ENCODE measurements at regions not wholly inside any gene's neighbourhood (a gene's known extent, or its start where the extent isn't known, plus 50 kb on each side); places are given as distances from the start of the nearest gene placed in this dataset.

- Histone ChIP-seq H3K4me1 (ENCODE audit: insufficient read depth, low read length, severe bottlenecking) (no peaks in the 10 kb centered on the region), H3K27ac (ENCODE audit: low read depth, low read length, poor library complexity, severe bottlenecking) (no peak overlapping the region), H3K9me2 (ENCODE audit: low read depth, low read length) (no peaks in the 10 kb centered on the region), H3K79me2 (ENCODE audit: insufficient read depth, low read length) (no peaks in the 10 kb centered on the region), H3K9me3 (ENCODE audit: low read length) (no peaks in the 10 kb centered on the region), H3K4me2 (ENCODE audit: low read length) (no peak overlapping the region), H4K20me1 (ENCODE audit: insufficient read depth, low read length) (no peaks in the 10 kb centered on the region), H3F3A (ENCODE audit: insufficient read depth, low read length) (no peaks in the 10 kb centered on the region), H3K9ac (ENCODE audit: low read length) (no peak overlapping the region), H3K4me3 (ENCODE audit: low read depth, low read length, poor library complexity, severe bottlenecking) (no peak overlapping the region), H3K36me3 (ENCODE audit: insufficient read depth, low read length) (no peaks in the 10 kb centered on the region), H2AFZ (ENCODE audit: low read length) (no peak overlapping the region), H3K27me3 (ENCODE audit: insufficient read depth, low read length) (no peaks in the 10 kb centered on the region)
- no peak for TF ChIP-seq EZH2 (IDR thresholded peaks at IDR 0.05; ENCODE audit: borderline replicate concordance, low read length)
- TF ChIP-seq CTCF (IDR thresholded peaks at IDR 0.05; ENCODE audit: low read length), result no peak
Measured at GRCh38 chr3:66655044-66655443, 154.2 kb upstream of the LRIG1 start.

GRCh38 chr3:66655671-66656070, 154.8 kb upstream of the LRIG1 start:
- Histone ChIP-seq H3K27me3 (ENCODE audit: insufficient read depth, low read length) (no peaks in the 10 kb centered on the region), H3K9ac (ENCODE audit: low read length) (no peak overlapping the region), H2AFZ (ENCODE audit: low read length) (no peak overlapping the region), H3K36me3 (ENCODE audit: insufficient read depth, low read length) (no peaks in the 10 kb centered on the region), H3K79me2 (ENCODE audit: insufficient read depth, low read length) (no peaks in the 10 kb centered on the region), H3K4me3 (ENCODE audit: low read depth, low read length, poor library complexity, severe bottlenecking) (no peak overlapping the region), H3K4me2 (ENCODE audit: low read length) (no peak overlapping the region), H3K9me2 (ENCODE audit: low read depth, low read length) (no peaks in the 10 kb centered on the region), H3K9me3 (ENCODE audit: low read length) (no peaks in the 10 kb centered on the region), H3K4me1 (ENCODE audit: insufficient read depth, low read length, severe bottlenecking) (no peaks in the 10 kb centered on the region), H3F3A (ENCODE audit: insufficient read depth, low read length) (no peaks in the 10 kb centered on the region), H3K27ac (ENCODE audit: low read depth, low read length, poor library complexity, severe bottlenecking) (no peak overlapping the region), H4K20me1 (ENCODE audit: insufficient read depth, low read length) (no peaks in the 10 kb centered on the region)
- no peak for TF ChIP-seq EZH2 (IDR thresholded peaks at IDR 0.05; ENCODE audit: borderline replicate concordance, low read length)

- H3K9me3 ChIP-seq (ENCODE audit: low read length), result no peaks in the 10 kb centered on the region
- H3K9me2 ChIP-seq (ENCODE audit: low read depth, low read length), result no peaks in the 10 kb centered on the region
- no peaks in the 10 kb centered on the region for H3F3A ChIP-seq (ENCODE audit: insufficient read depth, low read length)
- no peak overlapping the region for H3K4me2 ChIP-seq (ENCODE audit: low read length)
- no peaks in the 10 kb centered on the region for H3K27me3 ChIP-seq (ENCODE audit: insufficient read depth, low read length)
- no peak overlapping the region for H3K9ac ChIP-seq (ENCODE audit: low read length)
- no peaks in the 10 kb centered on the region for H3K4me1 ChIP-seq (ENCODE audit: insufficient read depth, low read length, severe bottlenecking)
- H2AFZ ChIP-seq (ENCODE audit: low read length), result no peak overlapping the region
- no peaks in the 10 kb centered on the region for H3K79me2 ChIP-seq (ENCODE audit: insufficient read depth, low read length)
- no peak overlapping the region for H3K4me3 ChIP-seq (ENCODE audit: low read depth, low read length, poor library complexity, severe bottlenecking)
- TF ChIP-seq EZH2 (IDR thresholded peaks at IDR 0.05; ENCODE audit: borderline replicate concordance, low read length) (no peak), CTCF (IDR thresholded peaks at IDR 0.05; ENCODE audit: low read length) (no peak)
- H3K36me3 ChIP-seq (ENCODE audit: insufficient read depth, low read length), result no peaks in the 10 kb centered on the region
- no peak overlapping the region for H3K27ac ChIP-seq (ENCODE audit: low read depth, low read length, poor library complexity, severe bottlenecking)
- H4K20me1 ChIP-seq (ENCODE audit: insufficient read depth, low read length), result no peaks in the 10 kb centered on the region
Measured at GRCh38 chr3:66656609-66657008, 155.8 kb upstream of the LRIG1 start.

GRCh38 chr3:66659056-66659455, 158.2 kb upstream of the LRIG1 start:
- Histone ChIP-seq H4K20me1 (ENCODE audit: insufficient read depth, low read length) (no peaks in the 10 kb centered on the region), H3K4me3 (ENCODE audit: low read depth, low read length, poor library complexity, severe bottlenecking) (no peak overlapping the region), H2AFZ (ENCODE audit: low read length) (no peak overlapping the region), H3K9me2 (ENCODE audit: low read depth, low read length) (no peaks in the 10 kb centered on the region), H3K9me3 (ENCODE audit: low read length) (no peaks in the 10 kb centered on the region), H3K27me3 (ENCODE audit: insufficient read depth, low read length) (no peaks in the 10 kb centered on the region), H3K9ac (ENCODE audit: low read length) (no peak overlapping the region), H3K4me1 (ENCODE audit: insufficient read depth, low read length, severe bottlenecking) (no peaks in the 10 kb centered on the region), H3K27ac (ENCODE audit: low read depth, low read length, poor library complexity, severe bottlenecking) (no peak overlapping the region), H3K4me2 (ENCODE audit: low read length) (no peak overlapping the region), H3F3A (ENCODE audit: insufficient read depth, low read length) (no peaks in the 10 kb centered on the region), H3K36me3 (ENCODE audit: insufficient read depth, low read length) (no peaks in the 10 kb centered on the region), H3K79me2 (ENCODE audit: insufficient read depth, low read length) (no peaks in the 10 kb centered on the region)
- TF ChIP-seq EZH2 (IDR thresholded peaks at IDR 0.05; ENCODE audit: borderline replicate concordance, low read length) (no peak), CTCF (IDR thresholded peaks at IDR 0.05; ENCODE audit: low read length) (no peak)
